ENCODE measurements at regions not wholly inside any gene's neighbourhood (a gene's known extent, or its start where the extent isn't known, plus 50 kb on each side); places are given as distances from the start of the nearest gene placed in this dataset.

GRCh38 chr6:121573481-121573880 lies 138.0 kb downstream of the GJA1 start (continued):
- TF ChIP-seq HSF1 (IDR thresholded peaks at IDR 0.05; ENCODE audit: low read depth, low read length) (no peak), PRDM15 (CRISPR knock-in tag; IDR thresholded peaks at IDR 0.05) (no peak), CHD1 (IDR thresholded peaks at IDR 0.05; ENCODE audit: low read depth, low read length) (no peak), MAX (IDR thresholded peaks at IDR 0.05; ENCODE audit: low read depth, low read length) (no peak), RUNX3 (IDR thresholded peaks at IDR 0.05; ENCODE audit: low read length) (no peak), KAT2A (conservative IDR thresholded peaks at IDR 0.05; ENCODE audit: control insufficient read depth, low read depth, low read length) (no peak)

GRCh38 chr6:121578216-121578615 lies 142.8 kb downstream of the GJA1 start:
- intact Hi-C loops (cut with micrococcal nuclease; ENCODE audit: unreplicated experiment) = no loop called here
- Histone ChIP-seq H3K27me3 (replicated peaks in 1 of 2; ENCODE audit: control insufficient read depth in 2 of 2, insufficient read depth in 2 of 2, low read length in 1 of 2) (no peaks in the 10 kb centered on the region), H3K4me3 (no peak overlapping the region), H3K36me3 (ENCODE audit: control insufficient read depth in 2 of 2, insufficient read depth in 2 of 2, low read length in 1 of 2) (no peaks in the 10 kb centered on the region), H3K4me1 (ENCODE audit: control insufficient read depth, insufficient read depth, low read length) (no peaks in the 10 kb centered on the region), H3K27ac (ENCODE audit: control insufficient read depth, insufficient read depth) (no peak overlapping the region), H3K9me3 (replicated peaks; ENCODE audit: control insufficient read depth, insufficient read depth, low read length) (no peaks in the 10 kb centered on the region), H2AFZ (ENCODE audit: control insufficient read depth, low read depth, low read length) (no peak overlapping the region), H3K4me2 (ENCODE audit: control insufficient read depth, insufficient read depth) (no peak overlapping the region), H3K9ac (ENCODE audit: control insufficient read depth, insufficient read depth, low read length) (no peak overlapping the region), H4K20me1 (ENCODE audit: control insufficient read depth, insufficient read depth) (no peaks in the 10 kb centered on the region), H3K79me2 (ENCODE audit: control insufficient read depth, insufficient read depth, low read length) (no peaks in the 10 kb centered on the region)
- DNase-seq (ENCODE audit: low read depth, low spot score) (no peak), FAIRE-seq (no peak), ATAC-seq (no peak)
- RAD21 ChIA-PET (ENCODE audit: unreplicated experiment) = no interaction called here
- BruUV-seq (replicated peaks) = no TSS peak
- in situ Hi-C loops (cut with MboI) = no loop called here
- SMC1A ChIA-PET (ENCODE audit: uncharacterized antibody, unreplicated experiment) = no interaction called here
- CTCF ChIA-PET = interaction anchor here (0.7 kb wide), 1 partner anchor 31 kb away, joined by 4 read pairs; no protein-coding TSS in a partner anchor
- POLR2A ChIA-PET = no interaction called here
- TF ChIP-seq ZBTB33 (IDR thresholded peaks at IDR 0.05) (no peak), ETV6 (conservative IDR thresholded peaks at IDR 0.05 in 1 of 2, IDR thresholded peaks at IDR 0.05 in 1 of 2; ENCODE audit: borderline replicate concordance in 1 of 2, low read depth in 1 of 2) (no peak), ZSCAN29 (IDR thresholded peaks at IDR 0.05) (no peak), RB1 (IDR thresholded peaks at IDR 0.05; ENCODE audit: borderline replicate concordance) (no peak), RELB (IDR thresholded peaks at IDR 0.05; ENCODE audit: low read depth) (no peak), FOXM1 (IDR thresholded peaks at IDR 0.05; ENCODE audit: low read depth, low read length) (no peak), MLLT1 (IDR thresholded peaks at IDR 0.05) (no peak)

Measured in GM12878 (cell line).